Mammary epithelial cell (primary cell): ENCODE measurements at regions not wholly inside any gene's neighbourhood (a gene's known extent, or its start where the extent isn't known, plus 50 kb on each side); places are given as distances from the start of the nearest gene placed in this dataset.

Source experiments
- EZH2 ChIP-seq: IDR thresholded peaks from 2 replicates; pipeline ENCODE4 v1.6.1; 2012; ENCODE audit warnings: low read length, inconsistent platforms, borderline replicate concordance
- TF ChIP-seq, protein P1 (sequence below), 2 donors: IDR thresholded peaks in 1 of 2; conservative IDR thresholded peaks in 1 of 2; 2 replicates each; pipeline ENCODE4 v1.5.1; 2011 to 2012; ENCODE audit warnings: inconsistent platforms in 2 of 2, low read length in 2 of 2, mild to moderate bottlenecking in 2 of 2, control low read depth in 1 of 2, low read depth in 1 of 2; ENCODE audit not compliant: insufficient read depth in 1 of 2; ENCODE audit errors: extremely low read depth in 1 of 2

DNA sequence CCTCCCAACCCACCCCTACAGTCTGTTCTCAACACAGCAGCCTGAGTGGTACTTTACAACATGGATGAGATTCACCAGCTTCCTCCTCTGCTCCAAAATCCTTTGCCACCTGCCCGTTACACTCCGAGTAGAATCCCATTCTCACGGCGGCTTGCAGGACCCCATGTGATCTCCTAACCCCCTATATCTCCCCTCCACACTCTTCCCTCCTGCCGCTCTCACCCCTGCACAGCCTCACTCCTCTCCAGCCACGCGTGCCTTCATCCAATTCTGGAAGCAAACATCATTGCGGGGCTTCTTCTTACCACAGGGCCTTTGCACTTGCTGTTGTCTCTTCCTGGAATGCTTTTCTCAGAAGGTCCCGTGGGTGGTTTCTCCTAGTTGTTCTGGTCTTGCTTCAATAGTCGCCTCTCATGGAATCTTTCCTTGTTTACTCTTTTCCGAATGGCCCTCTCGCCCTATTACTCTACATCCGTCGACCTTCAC is 472.3 kb downstream of the CDH26 start:
- TF ChIP-seq, protein P1, sequence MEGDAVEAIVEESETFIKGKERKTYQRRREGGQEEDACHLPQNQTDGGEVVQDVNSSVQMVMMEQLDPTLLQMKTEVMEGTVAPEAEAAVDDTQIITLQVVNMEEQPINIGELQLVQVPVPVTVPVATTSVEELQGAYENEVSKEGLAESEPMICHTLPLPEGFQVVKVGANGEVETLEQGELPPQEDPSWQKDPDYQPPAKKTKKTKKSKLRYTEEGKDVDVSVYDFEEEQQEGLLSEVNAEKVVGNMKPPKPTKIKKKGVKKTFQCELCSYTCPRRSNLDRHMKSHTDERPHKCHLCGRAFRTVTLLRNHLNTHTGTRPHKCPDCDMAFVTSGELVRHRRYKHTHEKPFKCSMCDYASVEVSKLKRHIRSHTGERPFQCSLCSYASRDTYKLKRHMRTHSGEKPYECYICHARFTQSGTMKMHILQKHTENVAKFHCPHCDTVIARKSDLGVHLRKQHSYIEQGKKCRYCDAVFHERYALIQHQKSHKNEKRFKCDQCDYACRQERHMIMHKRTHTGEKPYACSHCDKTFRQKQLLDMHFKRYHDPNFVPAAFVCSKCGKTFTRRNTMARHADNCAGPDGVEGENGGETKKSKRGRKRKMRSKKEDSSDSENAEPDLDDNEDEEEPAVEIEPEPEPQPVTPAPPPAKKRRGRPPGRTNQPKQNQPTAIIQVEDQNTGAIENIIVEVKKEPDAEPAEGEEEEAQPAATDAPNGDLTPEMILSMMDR (conservative IDR thresholded peaks at IDR 0.05 in 1 of 2, IDR thresholded peaks at IDR 0.05 in 1 of 2; ENCODE audit: extremely low read depth in 1 of 2, insufficient read depth in 1 of 2, low read depth in 1 of 2, low read length in 2 of 2): no peak
- TF ChIP-seq EZH2: no peak
